ENCODE measurements at regions not wholly inside any gene's neighbourhood (a gene's known extent, or its start where the extent isn't known, plus 50 kb on each side); places are given as distances from the start of the nearest gene placed in this dataset.

GRCh38 chr7:38016567-38016966 is 96.1 kb downstream of the EPDR1 start:
- TF ChIP-seq EZH2 (IDR thresholded peaks at IDR 0.05; ENCODE audit: borderline replicate concordance) (no peak), CTCF (IDR thresholded peaks at IDR 0.05; ENCODE audit: poor library complexity) (no peak)

Data from hepatocyte (in vitro differentiated cells).